GM10248 (cell line): ENCODE measurements at regions not wholly inside any gene's neighbourhood (a gene's known extent, or its start where the extent isn't known, plus 50 kb on each side); places are given as distances from the start of the nearest gene placed in this dataset.

Source experiments
- CTCF ChIA-PET: fragments of 300-600 bp; sonication (Branson Sonifier 250); formaldehyde crosslinking; extraction: SDS; loops from one replicate; lab custom pipeline; 2021; ENCODE audit warnings: antibody characterized with exemption; lab: Yijun Ruan, JAX
- POLR2A ChIA-PET: fragments of 350-650 bp; sonication (Branson Sonifier 250); formaldehyde crosslinking; extraction: SDS; loops from one replicate; lab custom pipeline; 2020; ENCODE audit warnings: antibody characterized with exemption; lab: Yijun Ruan, JAX
- DNase-seq: peaks from one replicate; pipeline ENCODE4 v3.0.0; 2012; ENCODE audit errors: extremely low spot score
- TF ChIP-seq, protein P1 (sequence below): IDR thresholded peaks from 2 replicates; pipeline ENCODE4 v1.5.1; 2012; ENCODE audit warnings: mild to moderate bottlenecking, low read depth; ENCODE audit errors: extremely low read depth, missing control alignments, control extremely low read depth

DNA sequence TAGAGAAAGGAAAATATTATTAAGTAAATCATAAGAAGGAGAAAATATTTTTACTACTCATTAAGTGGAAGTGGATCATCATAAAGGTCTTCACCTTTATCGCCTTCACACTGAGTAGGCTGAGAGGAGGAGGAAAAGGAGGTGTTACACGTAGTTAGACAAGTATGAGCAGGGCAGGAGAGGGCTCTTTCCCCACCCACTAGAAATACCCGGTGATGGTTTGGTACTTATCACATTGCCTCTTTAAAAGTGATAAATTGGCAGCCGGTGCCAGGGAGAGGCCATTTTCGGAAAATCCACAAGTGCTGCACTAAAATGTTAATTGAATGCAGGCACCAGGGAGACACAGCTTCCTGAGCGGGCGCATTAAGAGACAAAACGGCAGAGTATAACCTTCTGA lies 598.7 kb upstream of the SOX11 start:
- DNase-seq: no peak
- ChIA-PET CTCF (interaction anchor here (1.0 kb wide), 1 partner anchor 32 kb away, joined by 3 read pairs; no protein-coding TSS in a partner anchor), POLR2A (no interaction called here)
- TF ChIP-seq, protein P1, sequence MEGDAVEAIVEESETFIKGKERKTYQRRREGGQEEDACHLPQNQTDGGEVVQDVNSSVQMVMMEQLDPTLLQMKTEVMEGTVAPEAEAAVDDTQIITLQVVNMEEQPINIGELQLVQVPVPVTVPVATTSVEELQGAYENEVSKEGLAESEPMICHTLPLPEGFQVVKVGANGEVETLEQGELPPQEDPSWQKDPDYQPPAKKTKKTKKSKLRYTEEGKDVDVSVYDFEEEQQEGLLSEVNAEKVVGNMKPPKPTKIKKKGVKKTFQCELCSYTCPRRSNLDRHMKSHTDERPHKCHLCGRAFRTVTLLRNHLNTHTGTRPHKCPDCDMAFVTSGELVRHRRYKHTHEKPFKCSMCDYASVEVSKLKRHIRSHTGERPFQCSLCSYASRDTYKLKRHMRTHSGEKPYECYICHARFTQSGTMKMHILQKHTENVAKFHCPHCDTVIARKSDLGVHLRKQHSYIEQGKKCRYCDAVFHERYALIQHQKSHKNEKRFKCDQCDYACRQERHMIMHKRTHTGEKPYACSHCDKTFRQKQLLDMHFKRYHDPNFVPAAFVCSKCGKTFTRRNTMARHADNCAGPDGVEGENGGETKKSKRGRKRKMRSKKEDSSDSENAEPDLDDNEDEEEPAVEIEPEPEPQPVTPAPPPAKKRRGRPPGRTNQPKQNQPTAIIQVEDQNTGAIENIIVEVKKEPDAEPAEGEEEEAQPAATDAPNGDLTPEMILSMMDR: no peak

DNA sequence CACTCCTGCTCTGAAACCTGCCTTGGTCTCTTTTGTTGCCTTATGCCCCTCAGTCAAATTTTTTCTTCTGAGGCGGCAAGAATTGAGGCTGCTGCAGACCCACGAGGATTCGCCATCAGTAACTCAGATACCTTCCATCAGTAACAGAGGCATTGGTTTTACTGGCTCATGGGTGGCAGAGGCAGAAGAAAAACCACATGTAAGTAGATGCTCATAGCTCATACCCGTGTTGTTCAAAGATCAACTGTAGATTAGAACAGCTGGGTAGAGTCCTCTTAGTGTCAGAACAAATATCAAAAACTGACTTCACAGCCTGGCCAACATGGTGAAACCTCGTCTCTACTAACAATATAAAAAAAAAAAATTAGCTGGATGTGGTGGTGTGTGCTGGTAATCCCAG lies 598.0 kb upstream of the SOX11 start:
- CTCF ChIA-PET: no interaction called here
- POLR2A ChIA-PET: no interaction called here
- DNase-seq: no peak
- TF ChIP-seq, protein P1: no peak

DNA sequence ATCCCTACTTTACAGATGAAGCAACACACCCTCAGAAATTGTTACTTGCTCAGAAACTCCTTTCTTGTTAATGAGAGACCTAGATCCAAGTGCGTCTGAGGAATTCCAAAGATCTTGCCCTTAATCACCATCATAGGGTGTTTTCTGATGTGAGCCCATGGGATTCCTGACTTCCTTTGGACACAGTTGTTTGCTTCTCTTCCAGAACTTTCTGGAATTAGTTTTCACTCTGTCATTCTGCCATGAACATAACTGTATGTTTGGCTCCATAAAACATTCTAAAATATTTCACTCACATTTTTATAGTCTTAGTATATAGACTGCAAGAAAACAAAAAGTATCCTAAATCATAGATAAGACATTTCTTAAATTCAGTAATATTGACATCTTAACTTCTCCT lies 593.9 kb upstream of the SOX11 start:
- TF ChIP-seq, protein P1: no peak
- CTCF ChIA-PET: interaction anchor here (1.2 kb wide), 1 partner anchor 12 kb away, joined by 5 read pairs; no protein-coding TSS in a partner anchor
- POLR2A ChIA-PET: no interaction called here
- no peak for DNase-seq

DNA sequence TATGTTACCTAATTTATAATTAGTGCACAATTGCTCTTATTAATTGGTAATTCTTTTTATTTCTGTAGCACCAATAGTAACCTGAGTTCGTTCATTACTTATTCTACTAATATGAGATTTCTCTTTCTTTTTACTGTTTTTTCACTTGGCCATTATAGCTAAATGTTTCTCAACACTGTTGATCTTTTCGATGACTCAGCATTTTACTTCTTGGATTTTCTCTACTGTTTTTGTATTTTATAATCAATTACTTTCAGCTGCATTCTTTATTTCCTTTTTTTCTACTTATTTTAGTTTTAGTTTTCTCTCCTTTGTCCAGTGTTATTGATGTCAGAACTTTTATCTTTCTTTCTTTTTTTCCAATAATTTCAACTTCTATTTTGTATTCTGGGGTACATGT lies 589.4 kb upstream of the SOX11 start:
- CTCF ChIA-PET: no interaction called here
- POLR2A ChIA-PET: no interaction called here
- TF ChIP-seq, protein P1: no peak
- no peak for DNase-seq

DNA sequence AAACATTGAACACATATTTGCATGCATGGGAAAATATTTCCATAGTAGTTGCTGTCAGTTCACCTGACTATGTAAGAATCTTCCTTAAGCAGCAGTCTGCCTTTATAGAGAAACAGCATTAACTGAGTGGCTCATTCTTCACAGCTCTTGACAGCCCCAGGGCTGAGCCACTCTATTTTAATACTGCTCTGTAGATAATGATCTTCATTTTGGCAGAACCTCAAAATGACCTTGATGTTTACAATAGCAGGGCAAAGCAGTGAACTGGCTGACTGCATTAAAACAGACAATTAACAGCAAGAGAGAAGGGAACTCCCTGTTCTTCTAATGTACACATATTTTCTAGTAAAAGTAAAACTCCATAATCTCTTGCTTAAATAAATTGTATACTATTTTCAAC lies 580.6 kb upstream of the SOX11 start:
- ChIA-PET POLR2A (no interaction called here), CTCF (interaction anchor here (1.0 kb wide), 1 partner anchor 14 kb away, joined by 3 read pairs; no protein-coding TSS in a partner anchor)
- TF ChIP-seq, protein P1: no peak
- DNase-seq: no peak

DNA sequence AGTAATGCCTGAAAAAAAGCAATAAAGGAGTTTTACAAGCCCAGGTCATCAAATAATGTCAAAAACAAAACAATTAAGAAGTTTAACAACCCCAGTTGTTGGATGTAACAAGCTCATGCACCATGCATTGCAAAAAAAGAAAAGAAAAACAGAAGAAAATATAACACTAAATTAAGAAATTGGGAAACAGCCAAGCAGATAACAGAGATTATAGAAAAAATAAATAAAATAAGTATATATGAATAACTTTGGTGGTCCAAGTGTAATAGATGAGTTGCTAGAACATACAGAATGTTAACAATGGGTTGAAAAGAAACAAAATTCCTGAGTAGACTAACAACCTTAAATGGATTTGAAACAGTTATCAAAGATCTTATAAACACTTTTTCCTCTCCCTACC lies 573.1 kb upstream of the SOX11 start:
- CTCF ChIA-PET: no interaction called here

More for the DNA sequence above, 573.1 kb upstream of the SOX11 start:
- DNase-seq: no peak
- POLR2A ChIA-PET: no interaction called here
- TF ChIP-seq, protein P1: no peak
